DMS79 treated with DMSO at 0.1 percent for 48 hours (cell line): ENCODE measurements at regions not wholly inside any gene's neighbourhood (a gene's known extent, or its start where the extent isn't known, plus 50 kb on each side); places are given as distances from the start of the nearest gene placed in this dataset.

Experiments
- DNase-seq: peaks from one replicate; lab custom pipeline; 2025; lab: John Stamatoyannopoulos, UW

DNA sequence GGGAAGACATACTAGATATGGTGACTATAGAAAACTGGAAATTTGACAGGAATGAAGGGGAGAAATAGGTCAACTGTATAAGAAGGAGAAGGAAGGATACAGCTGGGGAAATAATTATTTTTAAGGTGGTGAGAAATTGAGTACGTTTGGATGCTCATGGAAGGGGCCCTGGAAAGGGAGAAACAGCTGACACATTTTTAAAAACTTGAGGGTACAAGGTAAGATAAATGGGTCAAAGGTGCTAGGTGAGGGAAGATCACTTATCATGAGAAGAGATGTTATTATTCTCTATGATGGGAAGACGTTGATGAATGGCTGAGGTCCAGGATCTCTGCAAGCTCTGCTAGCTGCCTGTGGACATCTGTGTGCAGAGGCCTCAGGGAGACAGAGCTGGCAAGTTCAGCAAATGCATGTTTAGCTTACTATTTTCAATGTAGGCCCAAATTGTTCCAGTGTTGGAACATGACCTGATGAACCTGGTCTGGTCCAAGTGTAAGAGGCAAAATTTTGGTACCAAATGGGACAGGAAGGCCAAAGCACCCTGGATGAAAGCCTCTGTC, 181.7 kb downstream of the MTRR start:
- no peak for DNase-seq

DNA sequence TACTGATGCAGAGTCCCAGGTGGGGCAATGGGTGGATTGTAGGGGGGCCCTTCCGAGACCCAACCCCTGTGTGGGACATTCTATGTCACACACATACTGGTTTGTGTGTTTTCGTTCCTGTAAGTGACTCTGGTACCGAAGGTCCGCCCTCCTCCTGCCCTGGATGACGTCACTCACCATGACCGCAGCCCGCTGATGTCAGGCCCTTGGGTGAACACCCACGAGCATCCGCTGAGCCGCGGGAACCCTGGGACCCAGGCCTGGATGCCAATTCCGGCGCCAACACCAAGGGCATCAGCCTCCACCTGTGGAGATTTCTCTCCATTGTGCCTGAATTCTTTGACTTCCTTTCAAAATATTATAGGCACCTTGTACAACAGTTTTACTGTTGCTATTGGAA, 184.3 kb downstream of the MTRR start:
- no peak for DNase-seq

DNA sequence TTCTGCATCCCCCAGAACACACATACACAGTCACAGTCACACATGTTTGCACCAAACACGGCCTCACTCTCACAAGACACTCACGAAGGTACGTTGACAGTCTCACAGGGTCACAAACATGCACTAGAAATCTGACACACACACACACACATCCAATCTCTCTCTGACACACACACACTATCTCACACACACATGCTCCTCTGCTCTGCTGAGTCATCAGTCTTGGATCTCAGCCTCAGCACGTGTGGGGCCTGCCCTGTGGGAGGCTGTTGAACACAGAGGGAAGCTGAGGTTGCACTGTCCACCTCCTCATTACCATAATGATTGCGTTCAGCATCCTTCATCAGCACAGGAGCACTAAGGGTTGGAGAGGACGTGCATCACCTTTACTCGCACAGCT, 188.8 kb downstream of the MTRR start:
- no peak for DNase-seq

DNA sequence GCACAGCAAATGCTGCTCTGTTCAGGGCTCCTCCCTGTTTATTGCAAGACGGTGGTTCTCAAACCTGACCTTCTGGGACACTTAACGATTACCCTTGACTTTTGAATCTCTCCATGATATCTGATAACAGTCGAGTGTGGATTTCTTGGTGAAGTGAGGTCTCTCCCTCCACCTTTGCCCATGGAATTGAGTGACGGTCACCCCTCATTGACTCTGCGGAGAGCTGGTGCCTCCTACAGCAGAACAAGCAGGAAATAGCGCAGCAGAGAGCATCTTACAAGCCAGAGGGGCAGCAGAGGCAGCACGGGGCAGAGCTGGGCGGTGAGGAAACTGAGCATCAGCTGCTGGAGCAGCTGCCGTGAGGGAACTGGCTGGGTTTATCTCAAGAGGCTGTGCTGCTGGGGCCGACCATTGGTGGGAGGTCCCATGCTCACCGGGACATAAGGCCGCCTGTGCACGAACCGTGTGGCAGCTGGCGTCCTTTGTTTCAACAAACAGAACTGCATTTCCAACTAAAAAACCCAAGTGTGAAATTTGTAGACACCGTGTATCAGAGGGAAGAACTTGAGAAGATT, 189.8 kb downstream of the MTRR start:
- DNase-seq, result peak; percentile 91

DNA sequence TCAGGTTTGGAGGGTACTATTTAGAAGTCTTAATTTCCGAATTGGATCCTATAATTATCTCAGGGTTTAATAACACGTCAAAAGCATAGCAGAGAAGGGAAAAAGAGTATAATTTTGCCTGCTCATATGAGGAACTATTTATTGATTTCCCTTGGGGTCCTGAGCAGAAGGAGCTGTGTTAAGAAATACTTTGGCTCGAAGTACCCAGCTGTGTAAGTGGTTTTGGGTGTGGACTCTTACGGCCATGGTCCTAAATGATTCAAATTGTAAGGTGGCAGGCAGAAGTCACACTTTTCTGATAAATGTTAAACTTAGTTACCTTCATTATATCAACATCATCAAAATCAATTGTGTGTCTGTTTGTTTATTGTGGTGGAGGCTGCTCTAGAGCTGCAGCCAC, 190.4 kb downstream of the MTRR start:
- DNase-seq, result peak; percentile 80

DNA sequence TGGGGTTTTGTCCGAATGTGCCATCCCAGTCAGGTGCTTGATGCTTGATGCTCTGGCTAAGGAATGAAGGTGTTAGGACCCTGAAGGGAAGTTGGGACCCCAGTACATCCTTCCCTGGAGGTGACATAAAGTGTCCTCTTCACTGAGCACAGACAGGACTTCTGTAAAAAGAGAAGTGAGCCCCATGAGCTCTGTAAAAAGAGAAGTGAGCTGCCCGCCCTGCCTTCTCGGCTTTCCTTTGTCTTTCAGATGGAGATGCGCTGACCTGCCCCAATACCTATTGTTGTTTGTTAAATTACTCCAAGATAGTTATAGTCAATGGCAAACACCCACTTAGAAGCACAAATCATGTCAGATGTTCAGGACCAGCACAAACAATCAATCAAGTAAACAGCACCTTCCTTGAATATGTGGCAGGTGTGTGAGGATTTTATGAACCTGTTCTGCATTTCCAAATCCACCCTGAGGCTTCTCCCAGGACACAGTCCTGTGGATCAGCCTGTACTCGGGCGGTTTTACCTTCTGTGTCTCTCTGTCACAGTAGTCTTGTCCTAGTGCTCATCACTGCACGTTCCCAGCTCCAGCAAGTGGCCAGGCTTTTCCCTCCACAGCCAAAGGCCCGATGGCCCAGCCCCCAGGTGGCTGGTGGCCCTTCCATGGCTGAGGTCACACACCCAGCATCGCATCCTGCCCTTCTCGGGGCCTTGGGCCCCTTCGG, 191.4 kb downstream of the MTRR start:
- DNase-seq, result no peak

DNA sequence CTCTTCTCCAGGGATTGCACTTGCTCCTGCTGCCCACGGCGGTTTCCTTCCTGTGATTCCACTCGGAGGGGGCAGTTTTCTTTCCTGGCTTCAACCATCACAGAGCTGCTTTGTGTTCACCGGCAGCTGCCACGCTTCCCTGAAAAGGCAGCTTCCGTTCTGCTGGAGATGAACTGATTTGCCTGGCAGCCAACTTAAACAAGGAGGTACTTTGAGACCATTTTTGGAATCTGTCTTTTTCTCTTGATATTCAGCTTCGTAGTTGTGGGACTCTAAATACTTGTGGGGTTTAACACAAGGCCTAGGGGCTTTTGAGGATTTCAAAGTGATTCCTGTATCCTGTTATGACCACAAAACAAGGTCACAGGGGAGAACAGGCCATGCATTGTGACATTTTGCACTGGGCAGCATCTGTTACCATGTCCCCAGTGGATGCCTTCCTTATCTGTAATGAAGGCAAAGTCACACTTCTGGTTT, 192.0 kb downstream of the MTRR start:
- peak; percentile 17 for DNase-seq

DNA sequence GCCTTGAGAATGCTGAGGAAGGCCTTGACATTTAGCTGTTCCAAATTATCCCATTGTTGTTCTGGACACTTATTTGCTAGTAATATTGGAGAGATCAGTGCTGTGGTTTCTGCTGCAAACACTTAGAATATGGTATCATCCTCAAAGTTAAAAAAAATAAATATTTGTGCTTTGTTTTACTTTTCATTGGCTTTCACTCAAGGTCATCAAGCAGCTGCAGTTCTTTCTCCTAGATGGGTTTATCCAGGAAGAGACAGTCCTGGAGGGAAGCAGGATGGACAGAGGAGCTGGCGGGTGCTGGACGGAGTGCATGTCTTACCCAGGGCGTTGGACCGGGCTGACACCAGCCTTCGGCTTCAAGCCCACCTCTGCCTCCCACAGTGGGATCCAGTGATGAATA, 193.6 kb downstream of the MTRR start:
- no peak for DNase-seq

DNA sequence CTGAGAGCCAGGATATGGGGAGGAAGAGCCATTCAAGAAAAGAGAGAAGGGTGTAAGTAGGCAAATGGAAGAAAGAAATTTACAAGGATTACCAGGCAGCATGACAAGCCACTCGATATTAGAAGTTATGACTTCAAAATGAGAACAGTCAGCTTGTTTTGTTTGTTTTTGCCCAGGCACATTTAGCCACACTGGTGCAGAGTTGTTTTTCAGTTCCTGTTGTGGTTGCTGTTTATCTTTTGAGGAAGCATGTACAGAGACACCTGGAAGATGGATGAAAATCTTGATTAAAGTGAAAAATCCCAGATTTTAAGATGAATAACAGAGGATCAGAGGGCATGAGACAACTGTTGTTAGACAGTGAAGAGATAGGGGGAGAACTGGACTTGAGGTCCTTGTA, 199.1 kb downstream of the MTRR start:
- no peak for DNase-seq

DNA sequence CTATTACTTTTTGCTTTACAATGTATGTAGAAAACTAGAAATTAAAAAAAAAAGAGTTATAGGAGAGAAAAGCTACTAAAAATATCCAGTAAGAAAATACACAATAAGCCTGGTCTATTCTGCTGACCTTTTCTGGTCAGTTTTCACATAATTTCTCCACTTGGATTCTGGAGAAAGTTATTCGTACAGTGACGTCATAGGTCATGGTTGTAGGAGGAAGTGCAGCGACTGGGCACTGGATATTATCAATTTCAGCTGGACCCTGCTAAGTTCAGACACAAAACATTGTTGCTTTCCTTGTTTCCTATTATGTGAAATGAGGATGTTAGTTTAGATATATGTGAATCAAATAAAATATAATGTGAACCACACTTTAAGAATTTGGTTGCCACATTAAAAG, 201.2 kb downstream of the MTRR start:
- DNase-seq, result no peak

DNA sequence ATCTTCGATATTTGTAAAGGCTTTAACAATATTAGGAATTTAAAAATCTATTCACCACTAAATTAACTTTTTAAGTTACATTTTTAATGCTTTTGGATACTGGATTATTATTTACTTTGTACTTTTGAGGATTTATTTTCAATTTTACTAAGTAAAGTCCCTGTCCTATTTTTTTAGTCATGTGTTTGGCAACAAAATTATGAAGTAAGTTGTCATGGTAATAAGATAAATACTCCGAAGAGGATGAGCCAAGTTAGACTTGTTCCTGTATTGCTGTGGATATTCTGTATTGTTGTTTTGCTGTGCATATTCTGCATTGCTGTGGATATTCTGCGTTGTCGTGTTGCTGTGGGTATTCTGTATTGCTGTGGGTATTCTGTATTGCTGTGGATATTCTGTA, 210.1 kb downstream of the MTRR start:
- DNase-seq, result no peak

DNA sequence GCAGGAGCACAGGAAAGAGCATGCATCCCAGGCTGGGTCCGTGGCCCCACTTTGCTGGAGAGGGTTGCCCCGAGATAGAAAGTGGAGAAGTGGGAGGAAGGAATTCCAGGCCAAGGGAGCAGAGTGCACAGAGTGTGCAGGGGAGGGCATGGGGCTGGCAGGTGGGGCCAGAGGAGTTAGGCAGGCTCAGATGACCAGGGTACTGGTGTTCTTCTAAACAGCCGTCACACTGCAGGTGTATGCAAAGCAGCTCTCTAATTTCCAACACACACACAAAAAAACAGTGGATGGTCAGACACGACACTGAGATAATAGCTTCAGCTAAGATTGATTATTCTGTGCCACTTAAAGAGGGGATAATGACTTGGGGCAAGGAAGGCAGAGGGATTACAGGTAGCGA, 212.2 kb downstream of the MTRR start:
- no peak for DNase-seq

DNA sequence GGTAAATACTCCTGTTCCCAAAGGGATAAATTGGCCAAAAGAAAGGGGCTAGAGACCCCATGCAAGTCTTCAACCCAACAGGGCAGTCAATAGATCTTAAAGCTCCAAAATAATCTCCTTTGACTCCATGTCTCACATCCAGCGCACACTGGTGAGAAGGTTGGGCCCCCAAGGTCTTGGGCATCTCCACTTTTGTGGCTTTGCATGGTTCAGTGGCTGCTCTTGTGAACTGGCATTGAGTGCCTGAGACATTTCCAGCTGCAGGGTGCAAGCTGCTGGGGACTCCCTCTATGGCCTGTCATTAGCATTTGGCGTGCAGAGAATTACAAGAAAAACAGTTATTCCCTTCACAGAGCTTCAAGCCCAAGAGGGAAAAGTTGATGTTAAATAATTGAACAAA, 224.7 kb downstream of the MTRR start:
- no peak for DNase-seq

DNA sequence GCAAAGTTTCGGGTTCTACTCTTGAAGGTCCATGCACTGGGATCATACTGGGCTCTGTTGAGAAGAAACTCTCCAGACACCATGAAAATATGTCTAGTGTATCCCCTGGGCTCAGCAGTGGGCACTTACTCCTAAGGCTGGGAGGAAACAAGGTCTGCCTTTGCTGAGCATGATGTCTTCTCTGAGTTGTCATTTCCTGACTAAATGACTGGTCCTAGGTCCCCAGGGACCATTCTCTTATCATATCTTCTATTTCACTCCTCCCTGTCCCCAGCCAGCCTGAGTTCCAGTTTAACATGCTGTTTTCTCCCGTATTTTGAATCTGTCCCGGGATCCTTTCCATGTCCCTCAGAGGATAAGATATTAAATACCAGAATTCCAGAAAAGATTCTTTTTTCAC, 225.4 kb downstream of the MTRR start:
- DNase-seq, result no peak

DNA sequence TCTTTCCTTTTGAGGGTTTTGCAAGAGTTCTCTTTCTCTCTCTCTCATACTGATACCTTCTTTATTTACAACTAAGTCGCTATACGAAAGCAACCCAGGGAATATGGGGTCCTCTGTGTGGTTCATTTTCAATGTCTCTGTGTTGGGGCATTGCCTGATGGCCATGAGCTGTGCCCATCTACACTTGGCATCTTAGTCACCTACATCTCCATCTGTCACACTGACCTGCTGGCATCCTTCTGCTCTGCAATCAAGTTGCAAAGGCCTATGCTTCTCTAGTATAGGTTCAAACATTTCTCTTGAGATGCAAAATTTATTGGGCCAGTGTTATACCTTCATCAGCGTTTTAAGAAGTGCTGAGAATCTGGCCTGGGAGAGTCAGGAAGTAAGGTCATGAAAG, 228.2 kb downstream of the MTRR start:
- DNase-seq, result no peak

DNA sequence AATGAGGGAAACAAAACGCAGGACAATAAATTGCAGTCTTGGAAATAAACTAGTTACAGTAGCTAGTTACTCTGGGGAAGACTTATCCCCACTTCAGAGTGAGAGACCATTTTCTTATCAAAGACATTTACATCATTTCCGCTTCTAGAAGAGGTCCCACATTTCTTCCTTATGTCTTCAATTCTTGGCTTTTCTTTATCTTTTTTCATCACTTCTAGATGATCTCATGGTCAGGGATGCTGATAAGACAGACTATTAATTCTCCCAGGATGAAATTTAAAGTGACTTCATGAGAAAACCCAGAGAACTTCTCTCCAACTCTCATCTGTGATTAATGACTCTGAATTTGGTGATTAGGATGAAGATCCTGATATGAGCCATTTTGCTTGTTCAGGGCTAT, 229.1 kb downstream of the MTRR start:
- no peak for DNase-seq

DNA sequence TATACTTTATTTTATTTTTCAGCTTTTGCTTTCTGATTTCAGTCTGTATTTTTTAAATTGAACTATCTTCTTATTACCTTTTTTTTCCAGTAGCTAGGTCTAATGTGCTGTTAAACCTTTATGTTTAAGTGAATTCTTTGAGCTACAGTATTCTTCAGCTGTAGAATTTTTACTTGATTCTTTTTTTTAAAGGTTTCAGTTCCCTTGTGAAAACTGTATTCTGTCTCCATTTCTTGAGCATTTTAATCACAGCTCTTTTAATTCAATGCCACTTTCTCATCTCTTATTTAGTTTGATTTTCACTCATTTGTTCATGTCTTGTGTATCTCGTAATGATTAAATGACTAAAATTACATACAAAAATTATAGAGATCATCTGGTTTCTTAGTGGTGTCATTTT, 233.8 kb downstream of the MTRR start:
- no peak for DNase-seq

DNA sequence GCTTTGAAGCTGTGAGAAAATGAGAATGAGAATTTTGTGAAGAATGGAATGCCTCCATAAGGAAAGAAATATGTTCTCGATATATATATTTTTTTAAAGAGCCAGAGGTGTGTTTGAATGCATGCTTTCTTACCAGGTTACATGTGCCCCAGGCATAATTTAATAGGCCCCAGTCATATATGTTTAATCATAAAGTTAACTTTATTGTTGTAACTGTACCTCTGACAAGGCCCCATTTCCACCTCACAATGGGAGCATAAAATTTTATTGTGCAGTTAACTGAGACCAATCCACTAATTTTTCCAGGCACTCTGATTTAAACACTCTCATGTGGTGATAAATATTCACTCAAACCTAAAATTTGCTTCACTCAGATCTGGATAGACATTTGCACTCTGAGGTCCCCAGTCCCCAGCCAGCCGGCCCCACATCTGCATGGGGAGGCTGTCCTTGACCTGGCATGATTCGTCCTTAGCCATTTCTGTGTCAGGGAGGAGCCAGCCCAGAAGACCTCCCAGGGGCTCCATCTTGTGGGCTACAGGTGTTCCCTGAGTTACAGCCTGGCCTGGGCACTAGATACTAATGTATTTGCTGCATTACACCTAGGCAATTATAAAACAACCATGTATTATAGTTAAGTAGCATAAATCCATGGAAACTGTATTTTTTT, 245.8 kb downstream of the MTRR start:
- no peak for DNase-seq

DNA sequence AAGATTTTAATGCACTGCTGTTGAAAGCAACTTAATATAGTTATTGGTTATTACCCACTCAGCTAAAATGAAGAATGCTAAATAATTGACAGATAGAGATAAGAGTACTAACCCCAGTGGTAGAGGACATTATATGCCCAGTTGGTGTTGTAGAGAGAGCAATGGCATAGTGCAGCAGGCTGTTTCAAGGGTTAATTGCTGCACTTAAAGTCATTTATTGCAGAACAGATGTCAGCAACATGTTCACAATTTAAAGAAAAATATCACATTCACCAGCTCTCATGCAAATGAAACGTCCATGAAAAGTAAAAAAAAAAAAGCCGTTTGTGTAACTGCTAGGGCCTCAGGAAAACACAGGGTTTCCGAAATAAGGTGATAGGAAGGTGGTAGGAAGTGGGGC, 254.6 kb downstream of the MTRR start:
- DNase-seq, result no peak

DNA sequence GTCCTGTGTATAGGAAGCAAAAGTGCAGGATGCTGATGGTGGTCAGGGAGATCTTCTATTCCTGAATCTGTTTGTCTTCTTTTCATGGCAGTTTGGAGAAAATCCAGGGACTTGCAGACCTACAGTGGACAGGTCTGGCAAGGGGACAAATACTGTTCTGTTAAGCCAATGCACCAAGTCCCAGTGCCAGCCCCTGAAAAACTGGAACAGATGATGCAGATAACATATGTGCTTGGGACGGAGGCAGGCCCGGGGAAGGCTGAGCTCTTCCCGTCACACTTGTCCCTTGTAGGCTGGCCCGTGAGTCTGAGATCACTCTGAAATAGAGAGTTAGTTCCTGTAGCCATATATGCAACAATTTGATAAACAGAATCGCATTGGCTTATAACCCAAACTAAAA, 265.7 kb downstream of the MTRR start:
- no peak for DNase-seq

DNA sequence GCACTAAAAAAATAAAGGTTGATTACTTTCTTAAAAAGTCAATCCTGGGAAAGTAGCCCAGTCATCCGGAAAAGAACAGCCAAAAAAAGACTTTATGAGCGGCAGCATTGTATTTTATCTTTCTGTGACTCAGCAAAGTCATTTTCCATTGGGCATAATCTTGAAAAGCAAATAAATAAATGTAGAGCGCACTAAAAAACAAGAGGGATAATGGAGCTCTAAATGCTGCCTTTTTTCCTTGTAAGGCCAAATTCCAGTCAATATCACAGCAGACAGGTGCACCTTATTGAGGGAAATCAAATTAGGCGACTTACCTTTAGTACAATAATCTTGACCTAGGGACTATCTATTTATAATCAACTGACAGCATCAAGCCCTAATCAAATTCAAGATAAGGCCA, 266.8 kb downstream of the MTRR start:
- peak; percentile 28 for DNase-seq

DNA sequence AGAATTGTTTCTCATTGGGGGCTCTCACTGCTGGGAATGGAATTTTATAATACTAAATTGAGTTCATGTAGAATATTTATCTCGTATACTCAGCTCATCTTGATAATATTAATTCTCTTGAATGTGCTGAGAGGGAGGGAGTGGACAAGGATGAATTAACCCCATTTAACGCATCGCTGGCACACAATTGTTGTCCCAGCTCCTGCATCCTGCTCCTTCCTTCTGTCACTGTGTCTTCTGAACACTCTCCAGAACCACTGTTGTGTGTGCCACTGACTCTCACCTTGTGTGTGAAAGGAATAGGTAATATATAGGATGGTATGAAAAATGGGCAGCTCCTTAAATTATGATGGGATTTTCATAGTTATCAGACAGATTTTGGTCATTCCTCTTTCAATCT, 267.3 kb downstream of the MTRR start:
- peak; percentile 28 for DNase-seq

DNA sequence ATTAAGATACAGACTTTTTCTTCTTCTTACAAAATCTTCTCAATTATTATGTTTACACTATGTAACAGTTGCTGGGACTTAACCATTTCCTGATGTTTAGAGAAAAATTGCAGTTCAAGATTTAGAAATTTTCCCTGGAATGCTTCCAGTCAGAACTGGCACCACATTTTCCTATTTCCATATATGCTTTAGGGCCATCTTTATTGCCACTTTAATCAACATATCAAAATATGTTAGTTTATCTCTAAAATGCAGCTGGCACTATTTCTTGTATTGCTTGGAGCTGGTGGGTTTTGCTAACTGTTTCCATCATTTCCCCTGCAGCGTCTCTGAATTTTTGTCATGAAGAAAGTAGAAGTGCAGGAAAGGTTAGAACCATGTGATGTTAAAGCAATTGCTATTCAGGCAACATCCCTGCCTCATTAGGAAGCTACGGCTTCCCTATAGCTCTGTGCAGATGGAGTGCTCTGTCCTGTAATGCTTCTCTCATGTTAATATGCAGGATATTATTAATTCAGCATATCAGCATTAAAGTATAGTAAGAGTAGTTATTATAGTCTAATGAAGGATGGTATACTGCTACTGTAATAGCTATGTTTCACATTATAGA, 269.1 kb downstream of the MTRR start:
- no peak for DNase-seq
